AG04450 (cell line): ENCODE measurements at regions not wholly inside any gene's neighbourhood (a gene's known extent, or its start where the extent isn't known, plus 50 kb on each side); places are given as distances from the start of the nearest gene placed in this dataset.

Experiments
- CTCF ChIA-PET: fragments of 300-600, 350-600 bp; formaldehyde crosslinking; extraction: SDS; loops from one replicate; lab custom pipeline; 2022; ENCODE audit warnings: antibody characterized with exemption, inconsistent platforms; lab: Charles Lee
- POLR2A ChIA-PET: fragments of 350-600 bp; formaldehyde crosslinking; extraction: SDS; loops from one replicate; lab custom pipeline; 2021; ENCODE audit warnings: antibody characterized with exemption, inconsistent platforms; lab: Yijun Ruan, JAX
- DNase-seq: peaks from one replicate; pipeline ENCODE4 v3.0.0-alpha.2; 2011; ENCODE audit warnings: low read depth, low spot score
- H3K27ac ChIP-seq: one replicate; pipeline ENCODE4 v1.5.1; 2012; ENCODE audit warnings: low read depth, low read length, control low read depth
- H3K27me3 ChIP-seq: one replicate; pipeline ENCODE4 v1.6.0; 2012; ENCODE audit warnings: low read length; ENCODE audit not compliant: control insufficient read depth, insufficient read depth
- H3K4me3 ChIP-seq: 2 replicates; pipeline ENCODE4 v1.5.1; 2011; ENCODE audit warnings: mild to moderate bottlenecking, low read depth, low read length, control low read depth
- H3K9me3 ChIP-seq: 2 replicates; pipeline ENCODE4 v1.5.1; 2012; ENCODE audit warnings: low read length; ENCODE audit not compliant: control insufficient read depth, insufficient read depth
- CTCF ChIP-seq: IDR thresholded peaks from 2 replicates; pipeline ENCODE4 v1.5.1; 2011; ENCODE audit warnings: low read depth, low read length, control low read depth, inconsistent platforms

GRCh38 chr7:52715701-52716100 lies 319.7 kb upstream of the POM121L12 start:
- Histone ChIP-seq H3K4me3 (no peak overlapping the region), H3K9me3 (peaks cover 9% of the 10 kb centered on the region; the same call in 1 of the 2 replicates), H3K27me3 (no peaks in the 10 kb centered on the region), H3K27ac (no peak overlapping the region)
- CTCF ChIA-PET, result interaction anchor here (0.6 kb wide), 1 partner anchor 37 kb away, joined by 3 read pairs; no protein-coding TSS in a partner anchor
- POLR2A ChIA-PET, result no interaction called here
- no peak for TF ChIP-seq CTCF
- DNase-seq, result no peak

GRCh38 chr7:52712938-52713337 lies 322.5 kb upstream of the POM121L12 start:
- no peak for DNase-seq
- H3K27me3 ChIP-seq, result no peaks in the 10 kb centered on the region
- no peak overlapping the region for H3K27ac ChIP-seq
- no peak overlapping the region for H3K4me3 ChIP-seq
- ChIA-PET CTCF (no interaction called here), POLR2A (no interaction called here)
- peaks cover 9% of the 10 kb centered on the region; the same call in 1 of the 2 replicates for H3K9me3 ChIP-seq
- no peak for TF ChIP-seq CTCF

GRCh38 chr7:52711951-52712350 lies 323.5 kb upstream of the POM121L12 start:
- TF ChIP-seq CTCF, result no peak
- H3K4me3 ChIP-seq, result no peak overlapping the region
- peaks cover 10% of the 10 kb centered on the region; the same call in 1 of the 2 replicates for H3K9me3 ChIP-seq
- POLR2A ChIA-PET, result no interaction called here
- CTCF ChIA-PET, result no interaction called here
- H3K27ac ChIP-seq, result no peak overlapping the region
- no peak for DNase-seq
- no peaks in the 10 kb centered on the region for H3K27me3 ChIP-seq

GRCh38 chr7:52708846-52709245 lies 326.6 kb upstream of the POM121L12 start:
- TF ChIP-seq CTCF, result no peak
- Histone ChIP-seq H3K9me3 (peaks cover 5% of the 10 kb centered on the region; the same call in 1 of the 2 replicates), H3K27ac (no peak overlapping the region), H3K4me3 (no peak overlapping the region), H3K27me3 (no peaks in the 10 kb centered on the region)
- ChIA-PET CTCF (no interaction called here), POLR2A (no interaction called here)
- DNase-seq, result no peak

- H3K27ac ChIP-seq, result no peak overlapping the region
- H3K9me3 ChIP-seq, result peaks cover 3% of the 10 kb centered on the region; the same call in 1 of the 2 replicates
- POLR2A ChIA-PET, result no interaction called here
- no peak for DNase-seq
- CTCF ChIA-PET, result no interaction called here
- no peak overlapping the region for H3K4me3 ChIP-seq
- no peak for TF ChIP-seq CTCF
- H3K27me3 ChIP-seq, result no peaks in the 10 kb centered on the region
Measured at GRCh38 chr7:52705768-52706167, 329.7 kb upstream of the POM121L12 start.
